GM12878 (cell line): ENCODE measurements at regions not wholly inside any gene's neighbourhood (a gene's known extent, or its start where the extent isn't known, plus 50 kb on each side); places are given as distances from the start of the nearest gene placed in this dataset.

Source experiments
- ATAC-seq: fragments of 200-7000 bp; cut with Tn5 transposase; 3 replicates; pipeline ENCODE4 v1.9.1; 2020; ENCODE audit warnings: mild to moderate bottlenecking, moderate library complexity
- BruUV-seq: library from RNA; stranded (reverse); fragments of 400-500 nt; replicated peaks from 2 replicates; lab custom pipeline; 2021; lab: Mats Ljungman, UMichigan
- CTCF ChIA-PET: fragments of 300-600 bp; sonication (Branson Sonifier 250); formaldehyde crosslinking; extraction: SDS; loops from one replicate; lab custom pipeline; 2021; ENCODE audit warnings: inconsistent platforms; lab: Yijun Ruan, JAX
- POLR2A ChIA-PET: fragments of 350-600 bp; formaldehyde crosslinking; extraction: SDS; loops from one replicate; lab custom pipeline; 2021; ENCODE audit warnings: inconsistent platforms; lab: Charles Lee
- RAD21 ChIA-PET: fragments of 300-600 bp; sonication (Branson Sonifier 250); formaldehyde crosslinking; loops from one replicate; lab custom pipeline; 2023; ENCODE audit warnings: antibody characterized with exemption; ENCODE audit not compliant: unreplicated experiment; lab: Charles Lee
- SMC1A ChIA-PET: fragments of 300-600 bp; sonication (Branson Sonifier 250); formaldehyde crosslinking; loops from one replicate; lab custom pipeline; 2023; ENCODE audit not compliant: unreplicated experiment, uncharacterized antibody; lab: Charles Lee
- DNase-seq: peaks from one replicate; pipeline ENCODE4 v3.0.0-alpha.2; 2011; ENCODE audit warnings: low read depth, low spot score
- FAIRE-seq: peaks from 3 replicates; lab custom pipeline; 2011; peaks lifted over from hg19 to GRCh38; lab: Jason Lieb, UNC
- H2AFZ ChIP-seq: 2 replicates; pipeline ENCODE4 v1.6.0; 2011; ENCODE audit warnings: low read depth, low read length, control low read depth; ENCODE audit not compliant: control insufficient read depth
- H3K27ac ChIP-seq: 2 replicates; pipeline ENCODE4 v1.5.1; 2011; ENCODE audit warnings: control low read depth; ENCODE audit not compliant: control insufficient read depth, insufficient read depth
- H3K27me3 ChIP-seq, 2 experiments: replicated peaks in 1 of 2; 2 replicates each; pipeline versions ENCODE4 v1.6.0 to v1.6.1; 2011; ENCODE audit warnings: low read length in 1 of 2; ENCODE audit not compliant: control insufficient read depth in 2 of 2, insufficient read depth in 2 of 2
- H3K36me3 ChIP-seq, 2 experiments: 2 replicates each; pipeline ENCODE4 v1.5.1; 2011; ENCODE audit warnings: low read length in 1 of 2; ENCODE audit not compliant: control insufficient read depth in 2 of 2, insufficient read depth in 2 of 2
- H3K4me1 ChIP-seq: 2 replicates; pipeline ENCODE4 v1.6.1; 2011; ENCODE audit warnings: mild to moderate bottlenecking, low read length, moderate library complexity, mixed read lengths; ENCODE audit not compliant: control insufficient read depth, insufficient read depth
- H3K4me2 ChIP-seq: 2 replicates; pipeline ENCODE4 v1.6.0; 2011; ENCODE audit warnings: control low read depth; ENCODE audit not compliant: control insufficient read depth, insufficient read depth
- H3K4me3 ChIP-seq: fragments of 200-600 bp; sonication (generic); 2 replicates; pipeline ENCODE4 v1.5.1; 2016
- H3K79me2 ChIP-seq: 2 replicates; pipeline ENCODE4 v1.6.0; 2011; ENCODE audit warnings: low read length; ENCODE audit not compliant: control insufficient read depth, insufficient read depth
- H3K9ac ChIP-seq: 2 replicates; pipeline ENCODE4 v1.8.0; 2011; ENCODE audit warnings: low read length, control low read depth, mixed read lengths; ENCODE audit not compliant: control insufficient read depth, insufficient read depth
- H3K9me3 ChIP-seq: replicated peaks from 3 replicates; pipeline ENCODE4 v1.5.1; 2011; ENCODE audit warnings: mild to moderate bottlenecking, low read length; ENCODE audit not compliant: control insufficient read depth, insufficient read depth
- H4K20me1 ChIP-seq: 2 replicates; pipeline ENCODE4 v1.6.0; 2011; ENCODE audit not compliant: control insufficient read depth, insufficient read depth
- BHLHE40 ChIP-seq, 2 experiments: fragments of 450-650 bp in 1 of 2; IDR thresholded peaks; 2 replicates each; pipeline ENCODE4 v1.6.1; 2011 to 2017; ENCODE audit warnings: low read depth in 2 of 2, borderline replicate concordance in 1 of 2, improper control_type of control experiment in 1 of 2, low read length in 1 of 2, mild to moderate bottlenecking in 1 of 2
- IKZF1 ChIP-seq: fragments of 450-650 bp; conservative IDR thresholded peaks from 2 replicates; pipeline ENCODE4 v1.6.1; 2017; ENCODE audit warnings: antibody characterized with exemption, mild to moderate bottlenecking
- JUNB ChIP-seq: IDR thresholded peaks from 2 replicates; pipeline ENCODE4 v1.6.1; 2016; ENCODE audit warnings: antibody characterized with exemption, mild to moderate bottlenecking
- KAT2A ChIP-seq: conservative IDR thresholded peaks from 2 replicates; pipeline ENCODE4 v1.6.1; 2011; ENCODE audit warnings: low read depth, low read length; ENCODE audit not compliant: control insufficient read depth
- KLF5 ChIP-seq: fragments of 450-650 bp; IDR thresholded peaks from 2 replicates; pipeline ENCODE4 v1.6.1; 2014; ENCODE audit warnings: mild to moderate bottlenecking; ENCODE audit not compliant: partially characterized antibody
- NR2C2 ChIP-seq: IDR thresholded peaks from 2 replicates; pipeline ENCODE4 v1.6.1; 2011; ENCODE audit warnings: borderline replicate concordance, low read depth; ENCODE audit not compliant: control insufficient read depth, insufficient read length
- PML ChIP-seq: IDR thresholded peaks from 2 replicates; pipeline ENCODE4 v1.6.1; 2012; ENCODE audit warnings: low read length, inconsistent platforms
- RUNX3 ChIP-seq: IDR thresholded peaks from 2 replicates; pipeline ENCODE4 v1.6.1; 2012; ENCODE audit warnings: low read length, inconsistent platforms
- SIN3A ChIP-seq: IDR thresholded peaks from 2 replicates; pipeline ENCODE4 v1.6.1; 2012; ENCODE audit warnings: low read depth, low read length, improper control_type of control experiment
- SREBF1 ChIP-seq: IDR thresholded peaks from 2 replicates; pipeline ENCODE4 v1.6.1; 2012; ENCODE audit warnings: mild to moderate bottlenecking, low read length
- TCF3 ChIP-seq: IDR thresholded peaks from 2 replicates; pipeline ENCODE4 v1.6.1; 2012; ENCODE audit warnings: low read depth, mild to moderate bottlenecking, low read length, borderline replicate concordance; ENCODE audit not compliant: insufficient read depth
- ZBTB40 ChIP-seq: fragments of 450-650 bp; IDR thresholded peaks from 2 replicates; pipeline ENCODE4 v1.6.1; 2016; ENCODE audit warnings: mild to moderate bottlenecking, moderate library complexity, borderline replicate concordance
- ZSCAN29 ChIP-seq: fragments of 450-650 bp; IDR thresholded peaks from 2 replicates; pipeline ENCODE4 v1.6.1; 2017; ENCODE audit warnings: mild to moderate bottlenecking, moderate library complexity
- WGBS: methylation state at CpG from one replicate; pipeline ENCODE4 v1.1.6; 2016; ENCODE audit warnings: low lambda C conversion rate; ENCODE audit not compliant: insufficient replicate concordance, insufficient coverage; ENCODE audit errors: missing lambda C conversion rate; 5-methylcytosine and 5-hydroxymethylcytosine counted together
- in situ Hi-C: fragments of 300-500 bp; cut with MboI; formaldehyde crosslinking; loops from 9 replicates; pipeline ENCODE4 v1.14.3; 2018; ENCODE audit warnings: mixed read lengths
- intact Hi-C: fragments of 100-400 bp; cut with micrococcal nuclease; formaldehyde crosslinking; loops from one replicate; pipeline ENCODE4 v1.14.2; 2022; ENCODE audit not compliant: unreplicated experiment
- TF ChIP-seq, protein P1 (sequence below): fragments of 450-650 bp; IDR thresholded peaks from 2 replicates; pipeline ENCODE4 v1.6.1; 2017; ENCODE audit warnings: mild to moderate bottlenecking, low read depth, inconsistent platforms; ENCODE audit not compliant: poor library complexity, severe bottlenecking
- TF ChIP-seq, protein P2 (sequence below): IDR thresholded peaks from 2 replicates; pipeline ENCODE4 v1.6.1; 2012; ENCODE audit warnings: low read depth, low read length, improper control_type of control experiment
- TF ChIP-seq, protein P3 (sequence below): IDR thresholded peaks from 2 replicates; pipeline ENCODE4 v1.6.1; 2011; ENCODE audit warnings: borderline replicate concordance, low read depth, mild to moderate bottlenecking, moderate library complexity, mixed read lengths, low read length; ENCODE audit not compliant: insufficient read depth; ENCODE audit errors: extremely low read length

GRCh38 chr5:91245074-91245452, 138.1 kb downstream of the ARRDC3 start:
- intact Hi-C loops (no loop called here), in situ Hi-C loops (no loop called here)
- ChIA-PET SMC1A (interaction anchor here (1.0 to 4.6 kb wide), 3 partner anchors 9 to 140 kb away, joined by 3 to 29 read pairs (median 6); partner anchors contain the start of gene ARRDC3), POLR2A (interaction anchor here (0.6 kb wide), 1 partner anchor 145 kb away, joined by 3 read pairs; no protein-coding TSS in a partner anchor), CTCF (interaction anchor here (1.5 to 5.7 kb wide), 3 partner anchors 26 to 174 kb away, joined by 3 to 37 read pairs (median 7); no protein-coding TSS in a partner anchor), RAD21 (interaction anchor here (0.9 to 2.0 kb wide), 3 partner anchors 140 to 174 kb away, joined by 3 to 6 read pairs (median 4); no protein-coding TSS in a partner anchor)
- H3K27me3 ChIP-seq: no peaks in the 10 kb centered on the region; a peak in 1 of 4 replicates
- no peaks in the 10 kb centered on the region for H4K20me1 ChIP-seq
- 0% methylated on average over 3 of the region's 3 CpGs for WGBS
- DNase-seq (no peak), FAIRE-seq (no peak), ATAC-seq (no peak)
- no peak overlapping the region for H2AFZ ChIP-seq
- H3K36me3 ChIP-seq: no peaks in the 10 kb centered on the region
- H3K9ac ChIP-seq: no peak overlapping the region
- no peaks in the 10 kb centered on the region for H3K79me2 ChIP-seq
- H3K27ac ChIP-seq: no peak overlapping the region
- no peaks in the 10 kb centered on the region for H3K4me1 ChIP-seq
- no peak overlapping the region for H3K4me3 ChIP-seq
- H3K4me2 ChIP-seq: no peak overlapping the region
- peaks cover 2% of the 10 kb centered on the region; the same call in 2 of the 3 replicates for H3K9me3 ChIP-seq
- BruUV-seq: no TSS peak
- TF ChIP-seq NR2C2 (no peak), ZSCAN29 (no peak), PML (no peak), KLF5 (no peak), SREBF1 (no peak), SIN3A (no peak), RUNX3 (no peak), JUNB (no peak), ZBTB40 (no peak), IKZF1 (no peak), TCF3 (no peak), KAT2A (no peak), BHLHE40 (IDR thresholded peaks at IDR 0.05; ENCODE audit: borderline replicate concordance in 1 of 2, low read depth in 2 of 2, low read length in 1 of 2) (no peak)
- TF ChIP-seq, protein P1, sequence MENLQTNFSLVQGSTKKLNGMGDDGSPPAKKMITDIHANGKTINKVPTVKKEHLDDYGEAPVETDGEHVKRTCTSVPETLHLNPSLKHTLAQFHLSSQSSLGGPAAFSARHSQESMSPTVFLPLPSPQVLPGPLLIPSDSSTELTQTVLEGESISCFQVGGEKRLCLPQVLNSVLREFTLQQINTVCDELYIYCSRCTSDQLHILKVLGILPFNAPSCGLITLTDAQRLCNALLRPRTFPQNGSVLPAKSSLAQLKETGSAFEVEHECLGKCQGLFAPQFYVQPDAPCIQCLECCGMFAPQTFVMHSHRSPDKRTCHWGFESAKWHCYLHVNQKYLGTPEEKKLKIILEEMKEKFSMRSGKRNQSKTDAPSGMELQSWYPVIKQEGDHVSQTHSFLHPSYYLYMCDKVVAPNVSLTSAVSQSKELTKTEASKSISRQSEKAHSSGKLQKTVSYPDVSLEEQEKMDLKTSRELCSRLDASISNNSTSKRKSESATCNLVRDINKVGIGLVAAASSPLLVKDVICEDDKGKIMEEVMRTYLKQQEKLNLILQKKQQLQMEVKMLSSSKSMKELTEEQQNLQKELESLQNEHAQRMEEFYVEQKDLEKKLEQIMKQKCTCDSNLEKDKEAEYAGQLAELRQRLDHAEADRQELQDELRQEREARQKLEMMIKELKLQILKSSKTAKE: no peak
- TF ChIP-seq, protein P2, sequence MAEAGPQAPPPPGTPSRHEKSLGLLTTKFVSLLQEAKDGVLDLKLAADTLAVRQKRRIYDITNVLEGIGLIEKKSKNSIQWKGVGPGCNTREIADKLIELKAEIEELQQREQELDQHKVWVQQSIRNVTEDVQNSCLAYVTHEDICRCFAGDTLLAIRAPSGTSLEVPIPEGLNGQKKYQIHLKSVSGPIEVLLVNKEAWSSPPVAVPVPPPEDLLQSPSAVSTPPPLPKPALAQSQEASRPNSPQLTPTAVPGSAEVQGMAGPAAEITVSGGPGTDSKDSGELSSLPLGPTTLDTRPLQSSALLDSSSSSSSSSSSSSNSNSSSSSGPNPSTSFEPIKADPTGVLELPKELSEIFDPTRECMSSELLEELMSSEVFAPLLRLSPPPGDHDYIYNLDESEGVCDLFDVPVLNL: no peak
- TF ChIP-seq, protein P3, sequence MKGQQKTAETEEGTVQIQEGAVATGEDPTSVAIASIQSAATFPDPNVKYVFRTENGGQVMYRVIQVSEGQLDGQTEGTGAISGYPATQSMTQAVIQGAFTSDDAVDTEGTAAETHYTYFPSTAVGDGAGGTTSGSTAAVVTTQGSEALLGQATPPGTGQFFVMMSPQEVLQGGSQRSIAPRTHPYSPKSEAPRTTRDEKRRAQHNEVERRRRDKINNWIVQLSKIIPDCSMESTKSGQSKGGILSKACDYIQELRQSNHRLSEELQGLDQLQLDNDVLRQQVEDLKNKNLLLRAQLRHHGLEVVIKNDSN: no peak
